SK-N-SH treated with all-trans-retinoic acid at 6 μM for 48 hours (cell line): ENCODE measurements at regions not wholly inside any gene's neighbourhood (a gene's known extent, or its start where the extent isn't known, plus 50 kb on each side); places are given as distances from the start of the nearest gene placed in this dataset.

ENCODE experiments used
- ATAC-seq: fragments of 200-7000 bp; cut with Tn5 transposase; 3 replicates; pipeline ENCODE4 v1.9.1; 2020; ENCODE audit warnings: mild to moderate bottlenecking, moderate library complexity
- ARNTL ChIP-seq: fragments of 450-650 bp; formaldehyde crosslinking; IDR thresholded peaks from 2 replicates; pipeline ENCODE4 v1.5.0; 2020; ENCODE audit warnings: low read depth, mild to moderate bottlenecking, moderate library complexity, borderline replicate concordance
- CREB5 ChIP-seq: fragments of 250-450 bp; sonication (Bioruptor Pico); IDR thresholded peaks from 2 replicates; pipeline ENCODE4 v1.5.1; 2020; ENCODE audit warnings: low read depth, mild to moderate bottlenecking, moderate library complexity
- CSRNP3 ChIP-seq: fragments of 250-450 bp; sonication (Bioruptor Pico); IDR thresholded peaks from 2 replicates; pipeline ENCODE4 v1.5.1; 2021; ENCODE audit warnings: mild to moderate bottlenecking, moderate library complexity
- ESRRG ChIP-seq: fragments of 250-450 bp; sonication (Bioruptor Pico); IDR thresholded peaks from 2 replicates; pipeline ENCODE4 v1.6.1; 2021; ENCODE audit warnings: mild to moderate bottlenecking
- GLIS3 ChIP-seq: fragments of 250-450 bp; sonication (Bioruptor Pico); IDR thresholded peaks from 2 replicates; pipeline ENCODE4 v1.5.0; 2020; ENCODE audit warnings: mild to moderate bottlenecking, moderate library complexity
- ISL1 ChIP-seq: fragments of 250-450 bp; sonication (Bioruptor Pico); IDR thresholded peaks from 2 replicates; pipeline ENCODE4 v2.1.2; 2022; ENCODE audit warnings: mild to moderate bottlenecking, moderate library complexity
- OSR1 ChIP-seq: fragments of 250-450 bp; sonication (Bioruptor Pico); IDR thresholded peaks from 2 replicates; pipeline ENCODE4 v1.8.0; 2022; ENCODE audit warnings: moderate library complexity, mild to moderate bottlenecking, inconsistent platforms
- PATZ1 ChIP-seq: fragments of 250-450 bp; sonication (Bioruptor Pico); IDR thresholded peaks from 2 replicates; pipeline ENCODE4 v1.8.0; 2020; ENCODE audit warnings: mild to moderate bottlenecking, moderate library complexity, borderline replicate concordance
- POU6F1 ChIP-seq: fragments of 250-450 bp; sonication (Bioruptor Pico); IDR thresholded peaks from 2 replicates; pipeline ENCODE4 v1.8.0; 2021; ENCODE audit warnings: low read depth, mild to moderate bottlenecking, moderate library complexity, borderline replicate concordance
- PPARA ChIP-seq: fragments of 250-450 bp; sonication (Bioruptor Pico); IDR thresholded peaks from 2 replicates; pipeline ENCODE4 v1.5.0; 2020; ENCODE audit warnings: mild to moderate bottlenecking, borderline replicate concordance
- RARB ChIP-seq: fragments of 250-450 bp; sonication (Bioruptor Pico); IDR thresholded peaks from 2 replicates; pipeline ENCODE4 v1.8.0; 2021; ENCODE audit warnings: mild to moderate bottlenecking, moderate library complexity
- SNAI2 ChIP-seq: fragments of 250-450 bp; sonication (Bioruptor Pico); IDR thresholded peaks from 2 replicates; pipeline ENCODE4 v1.5.0; 2020; ENCODE audit warnings: mild to moderate bottlenecking, moderate library complexity
- TCF4 ChIP-seq: fragments of 250-450 bp; sonication (Bioruptor Pico); IDR thresholded peaks from 2 replicates; pipeline ENCODE4 v1.8.0; 2021; ENCODE audit warnings: mild to moderate bottlenecking, moderate library complexity, borderline replicate concordance
- TOX ChIP-seq: fragments of 250-450 bp; sonication (Bioruptor Pico); IDR thresholded peaks from 2 replicates; pipeline ENCODE4 v1.8.0; 2021; ENCODE audit warnings: mild to moderate bottlenecking, moderate library complexity, borderline replicate concordance
- TSHZ2 ChIP-seq: fragments of 250-450 bp; sonication (Bioruptor Pico); IDR thresholded peaks from 2 replicates; pipeline ENCODE4 v1.5.0; 2020; ENCODE audit warnings: mild to moderate bottlenecking, moderate library complexity
- ZC3H10 ChIP-seq: fragments of 250-450 bp; sonication (Bioruptor Pico); IDR thresholded peaks from 2 replicates; pipeline ENCODE4 v1.5.1; 2021; ENCODE audit warnings: mild to moderate bottlenecking, moderate library complexity
- ZFP3 ChIP-seq: fragments of 250-450 bp; sonication (Bioruptor Pico); IDR thresholded peaks from 2 replicates; pipeline ENCODE4 v1.5.0; 2020; ENCODE audit warnings: mild to moderate bottlenecking, moderate library complexity
- ZFP30 ChIP-seq: fragments of 450-650 bp; formaldehyde crosslinking; IDR thresholded peaks from 2 replicates; pipeline ENCODE4 v1.5.0; 2022; ENCODE audit warnings: mild to moderate bottlenecking, moderate library complexity
- ZNF565 ChIP-seq: fragments of 450-650 bp; formaldehyde crosslinking; conservative IDR thresholded peaks from 2 replicates; pipeline ENCODE4 v1.5.0; 2020; ENCODE audit warnings: low read depth, mild to moderate bottlenecking, moderate library complexity
- ZNF70 ChIP-seq: fragments of 450-650 bp; formaldehyde crosslinking; IDR thresholded peaks from 2 replicates; pipeline ENCODE4 v1.5.0; 2020; ENCODE audit warnings: mild to moderate bottlenecking, moderate library complexity
- ZNF8 ChIP-seq: fragments of 450-650 bp; formaldehyde crosslinking; IDR thresholded peaks from 2 replicates; pipeline ENCODE4 v1.5.0; 2020; ENCODE audit warnings: mild to moderate bottlenecking, moderate library complexity

- TF ChIP-seq TSHZ2 (CRISPR knock-in tag) = no peak
- no peak for TF ChIP-seq POU6F1 (CRISPR knock-in tag)
- no peak for TF ChIP-seq ZNF8 (CRISPR knock-in tag)
- TF ChIP-seq RARB (CRISPR knock-in tag) = no peak
- no peak for TF ChIP-seq ZNF70 (CRISPR knock-in tag)
- TF ChIP-seq CREB5 (CRISPR knock-in tag) = no peak
- TF ChIP-seq PATZ1 = no peak
- TF ChIP-seq ZFP3 = no peak
- no peak for TF ChIP-seq SNAI2 (CRISPR knock-in tag)
- no peak for TF ChIP-seq OSR1 (CRISPR knock-in tag)
- TF ChIP-seq TOX (CRISPR knock-in tag) = no peak
- TF ChIP-seq TCF4 (CRISPR knock-in tag) = no peak
- no peak for TF ChIP-seq PPARA (CRISPR knock-in tag)
- TF ChIP-seq GLIS3 (CRISPR knock-in tag) = no peak
- no peak for TF ChIP-seq ZC3H10 (CRISPR knock-in tag)
- TF ChIP-seq ARNTL (CRISPR knock-in tag) = no peak
- TF ChIP-seq ZFP30 (CRISPR knock-in tag) = no peak
- no peak for ATAC-seq
These were observed 1017.8 kb upstream of the CHAC2 start for GRCh38 chr2:52749764-52750163.

GRCh38 chr2:52745144-52745543, 1022.5 kb upstream of the CHAC2 start:
- TF ChIP-seq TOX (CRISPR knock-in tag) = no peak
- no peak for TF ChIP-seq ARNTL (CRISPR knock-in tag)
- no peak for TF ChIP-seq ZFP3
- TF ChIP-seq POU6F1 (CRISPR knock-in tag) = no peak
- no peak for TF ChIP-seq ZFP30 (CRISPR knock-in tag)
- TF ChIP-seq ESRRG (CRISPR knock-in tag) = no peak
- no peak for TF ChIP-seq GLIS3 (CRISPR knock-in tag)
- TF ChIP-seq ZNF565 (CRISPR knock-in tag) = no peak
- TF ChIP-seq ISL1 (CRISPR knock-in tag) = no peak
- TF ChIP-seq CREB5 (CRISPR knock-in tag) = no peak
- no peak for TF ChIP-seq PATZ1
- TF ChIP-seq PPARA (CRISPR knock-in tag) = no peak
- TF ChIP-seq CSRNP3 (CRISPR knock-in tag) = no peak
- ATAC-seq = no peak
